HG02938 (cell line): ENCODE measurements at regions not wholly inside any gene's neighbourhood (a gene's known extent, or its start where the extent isn't known, plus 50 kb on each side); places are given as distances from the start of the nearest gene placed in this dataset.
"Not testable (repeated sequence)": the region's sequence is repeated elsewhere in the genome, so short reads cannot be mapped to it uniquely, and the experiment has no call there.

ENCODE experiments used
- ATAC-seq: cut with Tn5 transposase; IDR thresholded peaks from one replicate; pipeline ENCODE4 v1.9.1; 2021; ENCODE audit warnings: mild to moderate bottlenecking, moderate library complexity; ENCODE audit not compliant: unreplicated experiment

DNA sequence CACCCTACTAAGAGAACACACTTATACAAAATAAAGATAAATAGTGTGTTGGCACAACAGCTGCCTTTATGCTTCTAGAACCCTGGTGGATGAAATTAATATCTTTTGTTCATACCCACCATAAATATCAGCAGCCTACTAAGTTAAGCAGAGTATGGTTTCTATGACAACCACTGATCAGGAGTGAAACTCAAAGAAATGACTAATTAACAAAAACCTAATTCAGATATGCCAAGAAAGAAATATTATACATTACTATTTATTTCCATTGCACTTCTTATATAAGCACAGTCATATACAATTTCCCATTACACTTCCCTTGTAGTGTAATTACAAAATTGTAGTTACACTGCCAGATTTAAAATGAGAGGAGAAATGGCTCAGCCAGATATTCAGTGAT lies 164.1 kb upstream of the CDKN3 start:
- ATAC-seq = no peak

GRCh38 chr14:54241517-54241916 lies 155.3 kb upstream of the CDKN3 start:
- no peak for ATAC-seq

DNA sequence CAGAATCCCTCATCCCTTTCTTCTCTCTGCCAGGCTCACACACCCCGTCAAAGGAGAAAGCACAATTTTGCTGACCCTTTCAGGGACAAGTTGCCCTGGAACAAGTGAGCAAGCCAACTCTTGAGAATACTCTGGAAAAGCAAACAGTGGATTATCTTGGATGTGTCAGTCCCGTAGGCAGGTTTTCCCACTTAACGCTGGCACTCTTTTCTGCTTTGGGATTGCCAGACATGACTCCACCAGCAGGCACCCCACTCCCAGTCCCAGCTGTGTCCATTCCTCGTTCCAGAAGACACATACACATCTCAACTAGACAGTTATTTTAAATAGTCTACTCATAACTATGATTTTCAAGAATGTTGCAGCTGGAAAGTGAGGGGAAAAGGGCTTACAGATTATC lies 145.5 kb upstream of the CDKN3 start:
- ATAC-seq = no peak

DNA sequence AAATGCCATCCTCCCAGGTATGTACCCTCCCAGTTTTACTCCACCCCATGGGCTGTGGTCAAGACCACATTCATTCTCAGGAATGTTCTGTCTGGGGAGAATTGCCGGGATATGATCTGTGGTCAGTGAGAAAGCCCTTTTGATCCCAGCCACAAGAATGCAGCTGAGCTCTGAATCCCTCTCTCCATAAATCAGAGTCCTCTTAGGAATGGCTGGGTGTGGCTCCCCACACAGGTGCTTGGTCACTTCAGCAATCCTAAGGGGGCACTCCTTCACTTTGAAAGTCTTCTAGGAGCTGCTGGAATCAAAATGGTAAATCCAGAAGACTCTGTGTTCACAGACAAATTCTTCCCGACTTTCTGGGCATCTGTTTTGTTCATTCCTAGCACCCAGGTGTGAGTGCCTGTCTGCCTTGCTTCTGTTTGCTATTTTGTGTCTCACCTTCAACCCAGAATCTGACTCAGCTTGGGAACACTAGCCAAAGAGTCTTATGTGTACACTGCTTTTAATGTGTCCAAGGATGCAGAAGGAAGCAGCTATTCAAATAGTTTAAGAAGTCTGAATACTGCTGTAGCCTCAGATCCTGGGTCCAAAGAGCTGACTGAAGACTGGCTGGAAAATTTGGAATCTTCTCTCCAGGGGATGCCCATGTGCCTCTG lies 144.6 kb upstream of the CDKN3 start:
- no peak for ATAC-seq

- no peak for ATAC-seq
These were observed 143.4 kb upstream of the CDKN3 start for GRCh38 chr14:54253195-54253947.

DNA sequence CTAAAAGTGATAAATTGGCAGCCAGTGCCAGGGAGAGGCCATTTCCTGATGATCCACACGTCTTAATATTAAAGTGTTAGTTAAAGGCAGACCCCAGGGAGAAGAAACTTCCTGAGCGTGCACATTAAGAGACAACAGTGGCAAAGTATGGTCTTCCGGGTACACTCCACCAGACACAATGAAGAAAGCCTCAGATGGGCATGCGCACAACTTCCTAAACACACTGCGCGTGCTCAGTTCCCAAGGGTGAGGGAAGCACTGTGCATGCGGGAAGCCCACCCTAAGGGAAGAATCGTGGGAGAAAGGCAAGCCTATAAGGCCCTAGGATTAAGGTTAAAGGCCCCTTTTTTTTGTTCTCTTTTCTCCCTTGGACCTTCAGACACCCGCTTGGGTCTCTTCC lies 140.7 kb upstream of the CDKN3 start:
- ATAC-seq = no peak

DNA sequence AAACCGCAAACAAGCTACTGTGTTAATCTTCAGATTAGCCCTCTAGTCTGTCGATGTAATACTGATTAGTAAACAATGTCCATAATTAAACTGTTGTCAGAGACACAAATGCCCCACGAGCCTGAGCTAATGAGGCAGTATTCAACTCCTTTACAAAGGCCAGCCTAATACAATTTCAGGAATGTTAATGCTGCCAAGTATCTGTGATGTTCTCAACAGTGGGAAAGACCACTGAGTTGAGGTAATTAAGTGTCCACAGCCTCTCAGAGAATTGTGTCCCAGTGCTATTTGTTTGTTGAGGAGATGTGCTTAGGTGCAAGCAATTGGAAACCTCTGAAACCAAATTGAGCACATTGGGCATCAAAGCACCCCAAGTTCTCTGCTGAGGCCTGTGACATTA lies 139.4 kb upstream of the CDKN3 start:
- no peak for ATAC-seq

GRCh38 chr14:54258382-54258781 lies 138.4 kb upstream of the CDKN3 start:
- no peak for ATAC-seq

- no peak for ATAC-seq
These were observed 137.0 kb upstream of the CDKN3 start for GRCh38 chr14:54259821-54260220.

GRCh38 chr14:54261283-54261682 lies 135.5 kb upstream of the CDKN3 start:
- ATAC-seq = no peak

DNA sequence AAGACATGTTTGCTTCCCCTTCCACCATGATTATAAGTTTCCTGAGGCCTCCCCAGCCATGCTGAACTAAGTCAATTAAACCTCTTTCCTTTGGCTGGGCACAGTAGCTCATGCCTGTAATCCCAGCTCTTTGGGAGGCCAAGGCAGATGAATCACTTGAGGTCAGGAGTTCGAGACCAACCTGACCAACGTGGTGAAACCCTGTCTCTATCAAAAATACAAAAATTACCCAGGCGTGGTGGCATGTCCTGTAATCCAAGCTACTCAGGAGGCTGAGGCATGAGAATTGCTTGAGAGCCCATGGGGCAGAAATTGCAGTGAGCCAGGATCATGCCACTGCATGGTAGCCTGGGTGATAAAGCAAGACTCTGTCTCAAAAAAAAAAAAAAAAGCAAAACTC lies 130.2 kb upstream of the CDKN3 start:
- not testable (repeated sequence) for ATAC-seq

- ATAC-seq = peak; percentile 89
These were observed 129.6 kb upstream of the CDKN3 start for GRCh38 chr14:54267172-54267571.

DNA sequence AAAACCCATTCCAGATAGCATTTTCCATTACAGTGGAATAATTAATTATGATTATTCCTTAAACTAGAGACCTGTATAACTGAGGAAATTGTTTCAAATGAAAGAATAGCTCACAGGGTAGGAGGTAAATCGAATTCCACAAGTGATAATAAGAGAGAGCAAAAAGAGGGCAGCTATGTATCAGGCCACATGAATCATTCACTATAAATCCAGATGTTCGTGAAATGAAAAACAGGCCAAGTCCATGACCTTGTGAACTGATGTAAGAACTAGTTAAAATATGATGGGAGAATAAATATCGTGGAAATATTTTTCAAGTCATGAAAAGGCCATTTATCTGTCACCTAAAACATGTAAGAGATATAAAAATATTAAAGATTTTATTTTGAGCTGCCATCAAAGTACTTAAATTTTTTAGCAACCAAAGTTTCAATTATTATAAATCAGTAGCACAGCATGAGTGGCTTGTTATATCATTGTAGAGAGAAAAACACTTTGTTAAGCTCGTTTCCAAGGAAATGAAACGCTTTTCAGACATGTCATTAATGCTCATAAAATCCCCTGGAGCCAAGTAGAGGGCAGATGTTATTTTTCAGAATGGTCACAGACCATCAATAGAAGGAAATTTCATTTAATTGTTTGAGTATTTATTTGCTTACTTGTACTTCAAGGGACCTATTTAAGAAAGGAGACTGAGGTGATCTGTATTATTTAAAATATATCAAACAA lies 120.6 kb upstream of the CDKN3 start:
- no peak for ATAC-seq

GRCh38 chr14:54278087-54278486 lies 118.7 kb upstream of the CDKN3 start:
- ATAC-seq = no peak

- ATAC-seq = no peak
These were observed 118.0 kb upstream of the CDKN3 start for GRCh38 chr14:54278665-54279295.

DNA sequence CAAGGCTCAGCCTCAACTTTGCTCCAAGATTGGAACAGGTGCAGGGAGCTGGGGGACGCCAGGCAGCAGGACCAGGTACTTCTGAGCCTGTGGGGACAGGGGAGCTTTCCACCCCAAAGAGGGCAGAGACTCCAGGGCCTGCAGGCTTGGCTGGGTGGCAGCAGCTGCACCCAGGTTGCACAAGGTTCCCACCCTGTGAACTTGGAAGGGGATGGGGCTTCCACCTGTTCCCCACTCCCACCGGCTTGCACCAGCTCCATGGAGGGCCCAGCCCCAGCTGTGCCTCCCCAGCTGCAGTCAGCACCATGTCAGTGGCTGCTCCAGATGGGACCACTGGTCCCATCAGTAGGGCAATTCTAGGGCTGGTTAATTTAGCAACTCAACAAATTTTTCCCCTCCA lies 114.0 kb upstream of the CDKN3 start:
- no peak for ATAC-seq

DNA sequence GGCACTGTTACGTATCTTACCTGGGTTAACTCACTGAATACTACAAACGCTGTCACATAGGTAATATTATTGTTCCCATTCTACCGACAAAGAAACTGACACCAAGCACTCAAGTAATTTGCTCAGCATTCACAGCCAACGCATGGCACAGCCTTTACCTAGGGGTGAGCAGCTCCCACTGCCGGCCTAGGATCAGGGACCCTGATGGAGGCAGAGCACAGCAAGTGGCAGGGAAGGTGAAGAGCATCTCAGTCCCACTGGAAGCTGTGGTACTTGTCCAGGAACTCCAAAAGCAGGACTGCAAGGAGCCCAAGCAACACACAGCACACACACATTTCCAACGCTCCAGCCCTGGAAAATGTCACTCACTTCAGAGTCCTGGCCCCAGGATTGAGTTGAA lies 111.8 kb upstream of the CDKN3 start:
- no peak for ATAC-seq

GRCh38 chr14:54291491-54292191 lies 105.2 kb upstream of the CDKN3 start:
- no peak for ATAC-seq

DNA sequence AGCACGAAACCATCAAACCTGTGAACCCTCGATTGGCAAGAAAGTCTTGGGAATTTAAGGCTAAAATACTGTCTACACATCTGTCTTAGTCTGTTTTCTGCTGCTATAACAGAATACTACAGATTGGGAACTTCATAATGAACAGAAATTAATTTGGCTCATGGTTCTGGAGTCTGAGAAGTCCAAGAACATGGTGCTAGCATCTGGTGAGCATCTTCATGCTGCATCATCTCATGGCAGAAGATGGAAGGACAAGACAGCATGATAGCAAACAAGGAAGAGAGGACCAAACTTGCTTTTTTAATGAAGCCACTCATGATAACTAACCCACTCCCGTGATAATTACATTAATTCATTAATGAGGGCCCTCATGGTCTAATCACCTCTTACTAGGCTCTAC lies 102.0 kb upstream of the CDKN3 start:
- ATAC-seq = no peak

GRCh38 chr14:54299410-54300363 lies 97.1 kb upstream of the CDKN3 start:
- no peak for ATAC-seq
